ENCODE measurements at regions not wholly inside any gene's neighbourhood (a gene's known extent, or its start where the extent isn't known, plus 50 kb on each side); places are given as distances from the start of the nearest gene placed in this dataset.

- FAIRE-seq: no peak
- no peak for TF ChIP-seq CTCF (IDR thresholded peaks at IDR 0.05; ENCODE audit: borderline replicate concordance, extremely low read depth, insufficient read depth)
Observed at GRCh38 chr13:44292545-44292944, 81.1 kb upstream of the SERP2 start.

GRCh38 chr13:44293374-44293773, 80.2 kb upstream of the SERP2 start:
- DNase-seq (no peak), FAIRE-seq (no peak)
- Histone ChIP-seq H3K9ac (ENCODE audit: low read length in 3 of 3) (no peak overlapping the region), H3K9me3 (ENCODE audit: control insufficient read depth in 2 of 3, insufficient read depth in 1 of 3, low read length in 3 of 3) (no peaks in the 10 kb centered on the region), H3K36me3 (ENCODE audit: control insufficient read depth in 2 of 3, insufficient read depth in 3 of 3, low read length in 3 of 3) (no peaks in the 10 kb centered on the region), H3K4me3 (ENCODE audit: low read length in 3 of 3) (no peak overlapping the region), H3K27me3 (ENCODE audit: control insufficient read depth, insufficient read depth, low read length) (no peaks in the 10 kb centered on the region), H3K27ac (ENCODE audit: low read depth in 2 of 2, low read length in 2 of 2) (no peak overlapping the region), H3K4me1 (ENCODE audit: control insufficient read depth in 2 of 3, insufficient read depth in 2 of 3, low read depth in 1 of 3, low read length in 3 of 3) (no peaks in the 10 kb centered on the region)
- no peak for TF ChIP-seq CTCF (IDR thresholded peaks at IDR 0.05; ENCODE audit: borderline replicate concordance, extremely low read depth, insufficient read depth)
- intact Hi-C loops (cut with DNase I): no loop called here

More at GRCh38 chr13:44292545-44292944, 81.1 kb upstream of the SERP2 start:
- Histone ChIP-seq H3K9ac (ENCODE audit: low read length in 3 of 3) (no peak overlapping the region), H3K36me3 (ENCODE audit: control insufficient read depth in 2 of 3, insufficient read depth in 3 of 3, low read length in 3 of 3) (no peaks in the 10 kb centered on the region), H3K9me3 (ENCODE audit: control insufficient read depth in 2 of 3, insufficient read depth in 1 of 3, low read length in 3 of 3) (no peaks in the 10 kb centered on the region), H3K27ac (ENCODE audit: low read depth in 2 of 2, low read length in 2 of 2) (no peak overlapping the region), H3K4me1 (ENCODE audit: control insufficient read depth in 2 of 3, insufficient read depth in 2 of 3, low read depth in 1 of 3, low read length in 3 of 3) (no peaks in the 10 kb centered on the region), H3K27me3 (ENCODE audit: control insufficient read depth, insufficient read depth, low read length) (no peaks in the 10 kb centered on the region), H3K4me3 (ENCODE audit: low read length in 3 of 3) (no peak overlapping the region)
- intact Hi-C loops (cut with DNase I): no loop called here
- DNase-seq: no peak

GRCh38 chr13:44293908-44294735, 79.5 kb upstream of the SERP2 start:
- Histone ChIP-seq H3K36me3 (ENCODE audit: control insufficient read depth in 2 of 3, insufficient read depth in 3 of 3, low read length in 3 of 3) (no peaks in the 10 kb centered on the region), H3K9me3 (ENCODE audit: control insufficient read depth in 2 of 3, insufficient read depth in 1 of 3, low read length in 3 of 3) (no peaks in the 10 kb centered on the region), H3K4me1 (ENCODE audit: control insufficient read depth in 2 of 3, insufficient read depth in 2 of 3, low read depth in 1 of 3, low read length in 3 of 3) (no peaks in the 10 kb centered on the region), H3K27me3 (ENCODE audit: control insufficient read depth, insufficient read depth, low read length) (no peaks in the 10 kb centered on the region), H3K9ac (ENCODE audit: low read length in 3 of 3) (no peak overlapping the region), H3K27ac (ENCODE audit: low read depth in 2 of 2, low read length in 2 of 2) (no peak overlapping the region), H3K4me3 (ENCODE audit: low read length in 3 of 3) (no peak overlapping the region)
- no peak for DNase-seq
- TF ChIP-seq CTCF (IDR thresholded peaks at IDR 0.05; ENCODE audit: borderline replicate concordance, extremely low read depth, insufficient read depth): no peak
- intact Hi-C loops (cut with DNase I): no loop called here
- FAIRE-seq: no peak

Measured in kidney (tissue), 13 donors.